ENCODE measurements at regions not wholly inside any gene's neighbourhood (a gene's known extent, or its start where the extent isn't known, plus 50 kb on each side); places are given as distances from the start of the nearest gene placed in this dataset.

DNA sequence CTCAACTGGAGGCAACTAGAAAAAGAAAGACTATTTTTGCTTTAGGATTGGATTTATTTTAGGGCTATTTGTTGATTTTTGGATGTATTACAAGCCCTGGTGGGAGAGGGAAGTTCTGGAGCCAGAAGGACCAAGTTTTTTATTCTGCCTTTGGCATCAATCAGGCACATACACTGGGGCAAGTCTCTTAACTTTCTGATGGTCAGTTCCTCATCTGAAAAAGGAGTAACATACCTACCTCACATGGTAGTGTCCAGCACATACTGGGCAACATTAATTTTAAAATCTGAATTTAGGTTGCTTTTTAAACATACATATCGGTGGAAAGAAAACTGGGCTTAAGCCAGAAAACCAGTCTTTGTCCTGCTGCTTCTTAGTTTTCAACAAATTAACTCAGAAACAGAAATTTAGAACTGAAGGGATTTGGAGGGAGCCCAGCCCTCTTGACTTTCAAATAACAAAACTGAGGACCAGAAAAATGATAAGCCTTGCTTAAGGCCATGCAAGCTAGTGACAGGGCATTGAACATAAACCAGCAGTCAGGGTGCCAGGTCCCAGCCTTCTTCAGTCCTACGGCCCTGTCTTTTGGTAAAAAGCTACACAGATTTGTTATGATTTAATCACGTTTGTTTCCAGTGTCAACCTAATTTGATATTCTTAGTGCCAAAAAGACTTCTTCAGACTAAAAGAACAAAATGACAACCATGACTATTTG, 90.2 kb upstream of the SLC38A2 start:
- no peak for DNase-seq

DNA sequence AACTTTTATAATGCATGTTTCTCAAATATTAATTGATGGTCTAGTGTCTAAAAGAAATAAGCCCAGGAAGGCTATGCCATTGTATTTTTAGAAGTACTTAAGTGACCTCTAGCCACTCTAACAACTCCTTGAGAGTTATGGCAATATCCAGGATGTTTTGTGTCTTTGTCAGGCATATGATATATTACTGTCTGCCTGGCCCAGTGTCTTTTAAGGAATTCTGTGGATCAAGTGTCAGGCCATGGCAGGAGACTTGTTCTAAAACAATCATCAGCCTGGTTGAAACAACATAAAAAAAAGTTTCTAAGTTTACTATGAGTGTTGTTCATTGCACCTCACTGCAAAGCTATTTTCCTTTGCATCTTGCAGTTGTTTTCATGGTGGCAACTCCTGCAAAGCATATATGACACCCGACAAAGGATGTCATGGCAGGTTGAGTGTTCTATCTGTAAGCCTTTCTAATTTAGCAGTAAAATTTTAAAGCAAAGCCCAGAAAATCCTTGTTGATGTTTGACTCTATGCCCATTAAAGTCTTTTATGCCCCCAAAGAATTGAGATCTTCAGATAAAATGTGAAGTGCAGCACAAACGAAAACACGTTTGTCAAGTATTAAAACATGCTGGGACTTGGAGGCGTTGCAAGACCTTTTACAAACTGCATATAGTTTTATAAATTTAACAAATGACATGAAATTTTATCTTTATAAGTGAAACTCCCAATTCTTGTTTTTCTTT, 89.5 kb upstream of the SLC38A2 start:
- DNase-seq = no peak

DNA sequence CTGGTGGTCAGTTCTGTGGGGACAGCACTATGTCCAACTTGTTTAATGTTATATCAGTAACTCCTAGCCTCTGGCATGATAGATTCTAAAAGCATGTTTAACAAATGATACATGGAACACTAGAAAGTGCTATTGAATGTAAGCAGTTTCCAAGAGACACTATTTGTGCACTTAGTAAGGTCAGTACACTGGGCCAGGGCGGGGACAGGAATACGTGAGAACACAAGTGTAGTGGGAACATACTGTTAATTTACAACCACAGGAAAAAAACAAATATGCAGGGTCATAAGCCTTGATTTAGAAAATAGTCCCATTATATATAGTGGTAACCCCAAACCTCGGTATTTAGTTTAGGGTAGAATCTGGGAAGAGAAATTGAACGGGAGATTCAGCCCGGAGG, 88.9 kb upstream of the SLC38A2 start:
- DNase-seq = no peak

GRCh38 chr12:46460682-46461210, 88.2 kb upstream of the SLC38A2 start:
- no peak for DNase-seq

DNA sequence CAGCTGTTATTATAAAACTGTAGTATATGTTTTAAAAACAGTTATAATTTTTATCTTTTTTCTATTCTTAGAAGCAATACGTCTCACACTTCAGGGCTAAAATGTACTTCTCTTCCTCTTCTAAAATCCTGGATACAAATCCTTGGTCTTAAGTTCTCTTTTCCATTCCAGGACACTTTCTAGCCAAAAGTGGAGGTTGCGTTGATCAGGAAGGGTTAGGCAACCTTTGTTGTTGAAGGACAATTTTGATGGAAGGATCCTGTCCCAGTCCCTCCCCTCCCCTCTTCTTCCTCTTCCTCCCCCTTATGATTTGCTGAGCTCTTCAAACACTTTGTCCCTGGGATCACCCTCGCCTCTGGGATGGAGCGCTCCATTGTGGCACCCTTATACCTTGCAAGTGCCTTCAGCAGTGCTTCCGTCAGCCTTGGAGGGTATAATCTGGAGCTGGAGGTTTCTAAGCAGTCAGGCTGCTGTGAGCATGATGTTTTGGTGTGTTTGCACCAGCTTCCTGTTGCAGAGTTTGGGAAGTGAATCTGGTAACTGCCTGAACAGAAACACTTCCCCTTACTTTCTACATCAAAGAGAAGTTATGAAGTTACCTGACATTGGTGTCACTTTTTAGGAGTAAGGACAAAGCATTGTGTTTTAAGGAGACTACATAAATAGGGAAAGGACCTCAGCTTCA, 87.4 kb upstream of the SLC38A2 start:
- no peak for DNase-seq

DNA sequence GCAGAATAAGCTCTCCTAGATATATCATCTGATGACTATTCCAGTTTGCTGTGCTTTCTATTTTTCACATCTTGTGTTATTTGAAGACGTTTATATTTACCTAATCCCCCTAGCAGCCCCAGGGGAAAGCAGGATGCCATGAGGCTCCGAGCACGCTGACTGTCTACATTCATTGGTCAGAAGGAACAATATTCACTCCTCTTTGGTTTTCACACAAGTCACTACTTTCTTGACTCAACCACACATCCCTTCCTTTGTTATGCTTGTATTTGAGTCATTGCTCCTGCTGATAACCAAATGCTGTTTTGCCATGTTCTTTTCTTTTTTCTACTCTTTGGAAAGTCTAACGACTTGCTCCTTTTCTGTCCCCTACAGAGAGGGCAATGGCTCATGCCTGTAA, 86.5 kb upstream of the SLC38A2 start:
- peak; percentile 19 for DNase-seq

- no peak for DNase-seq
These were observed 86.0 kb upstream of the SLC38A2 start for GRCh38 chr12:46458500-46459102.

DNA sequence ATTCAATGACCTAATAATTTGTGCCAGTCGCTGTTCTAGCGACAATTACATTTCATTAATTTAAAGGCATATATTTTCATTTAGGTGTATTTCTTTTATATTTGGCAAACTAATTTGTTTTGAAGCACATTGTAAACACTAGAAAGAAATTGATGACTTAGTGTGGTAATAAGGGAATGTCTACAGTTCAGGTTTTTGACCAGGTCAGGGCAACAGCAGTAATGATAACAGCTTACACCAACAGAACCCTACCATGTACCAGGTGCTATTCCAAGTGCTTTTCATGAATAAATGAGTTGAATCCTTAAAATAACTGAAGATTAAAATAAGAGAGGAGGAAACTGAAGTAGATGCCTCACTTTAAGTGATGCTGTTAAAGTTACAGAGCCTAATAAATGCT, 85.4 kb upstream of the SLC38A2 start:
- DNase-seq = no peak

GRCh38 chr12:46456356-46457334, 84.1 kb upstream of the SLC38A2 start:
- no peak for DNase-seq

GRCh38 chr12:46455648-46456352, 83.2 kb upstream of the SLC38A2 start:
- DNase-seq = no peak

DNA sequence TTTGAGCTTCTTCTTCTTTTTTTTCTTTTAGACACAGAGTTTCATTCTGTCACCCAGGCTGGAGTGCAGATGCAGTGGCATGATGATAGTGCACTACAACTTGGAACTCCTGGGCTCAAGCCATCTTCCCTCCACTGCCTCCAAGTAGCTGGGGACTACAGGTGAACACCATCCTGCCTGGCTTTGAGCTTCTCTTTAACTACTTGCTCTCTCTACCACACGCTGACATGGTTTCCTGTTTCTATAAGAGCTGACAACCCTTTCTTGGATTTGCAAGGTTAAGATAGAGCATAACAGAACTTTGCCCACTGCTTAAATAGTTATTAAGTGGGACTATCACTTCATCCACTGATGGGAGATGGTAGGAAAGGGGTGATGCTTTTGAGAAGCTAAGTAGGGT, 82.4 kb upstream of the SLC38A2 start:
- DNase-seq = no peak

DNA sequence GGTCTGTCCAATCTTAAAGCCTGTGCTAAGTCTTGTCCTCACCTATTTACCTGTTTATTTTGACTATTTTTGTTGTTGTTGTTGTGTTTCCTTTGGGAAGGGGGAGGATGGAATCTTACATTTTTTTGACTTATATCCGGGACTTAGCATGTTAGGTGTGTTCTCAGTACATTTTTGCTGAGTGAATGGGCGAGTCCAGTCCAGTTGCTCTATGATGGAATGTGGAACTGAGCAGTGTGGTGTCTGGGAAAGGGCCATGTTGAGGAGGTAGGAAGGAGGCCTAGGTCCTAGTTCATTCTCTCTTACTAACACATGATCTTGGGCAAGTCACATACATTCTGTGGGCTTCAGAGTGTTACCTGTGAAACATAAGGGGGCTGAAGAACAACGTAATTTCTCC, 80.9 kb upstream of the SLC38A2 start:
- DNase-seq = no peak

DNA sequence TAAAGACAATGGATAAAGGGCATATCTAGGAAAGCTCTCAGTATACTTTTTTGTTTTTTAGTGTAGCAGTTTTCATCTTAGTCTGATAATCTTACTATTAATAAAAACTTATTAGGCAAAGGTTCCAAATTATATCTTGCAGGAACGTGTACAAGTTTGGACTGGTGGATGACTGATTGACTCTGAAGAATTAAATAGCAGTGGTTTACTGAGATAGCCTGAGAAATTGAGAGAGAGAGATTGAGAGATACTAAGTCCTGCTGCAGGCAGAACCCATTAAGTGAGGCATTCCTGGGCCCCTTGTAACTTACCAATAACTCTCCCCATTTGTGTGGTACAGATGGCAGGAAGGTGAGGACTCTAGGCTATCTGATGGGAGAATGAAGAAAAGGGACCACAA, 80.2 kb upstream of the SLC38A2 start:
- no peak for DNase-seq

GRCh38 chr12:46452061-46452615, 79.6 kb upstream of the SLC38A2 start:
- no peak for DNase-seq

DNA sequence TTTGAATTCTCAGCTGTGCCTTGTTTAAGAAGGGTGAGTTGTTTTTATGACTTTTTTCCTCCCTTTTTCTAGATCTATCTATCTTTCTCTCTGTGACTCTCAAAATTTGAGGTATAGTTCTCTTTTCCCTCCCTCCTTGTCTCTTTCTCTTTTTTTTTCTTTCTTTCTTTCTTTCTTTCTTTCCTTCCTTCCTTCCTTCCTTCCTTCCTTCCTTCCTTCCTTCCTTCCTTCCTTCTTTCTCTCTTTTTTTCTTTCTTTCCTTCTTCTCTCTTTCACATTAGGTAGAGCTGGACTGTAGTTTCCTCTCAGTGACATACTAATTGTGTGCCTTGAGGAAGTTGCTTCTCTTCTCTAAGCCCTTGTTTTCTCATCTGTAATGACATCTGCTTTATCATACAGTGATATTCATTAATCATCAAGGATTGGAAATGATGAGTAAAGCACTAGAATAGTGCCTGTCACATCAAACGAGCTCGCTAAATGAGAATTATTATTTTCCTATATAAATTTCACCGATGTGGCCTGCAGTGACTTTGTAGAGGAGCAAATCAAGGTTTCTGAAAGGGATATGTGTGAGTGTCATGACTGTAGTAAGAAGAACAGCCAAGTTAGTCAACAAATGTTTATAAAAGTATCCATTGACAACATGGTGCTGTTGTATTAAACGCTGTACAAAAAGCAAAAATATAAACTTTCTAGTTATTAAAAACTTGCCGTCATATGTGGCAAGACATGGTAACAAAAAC, 78.9 kb upstream of the SLC38A2 start:
- DNase-seq = no peak

DNA sequence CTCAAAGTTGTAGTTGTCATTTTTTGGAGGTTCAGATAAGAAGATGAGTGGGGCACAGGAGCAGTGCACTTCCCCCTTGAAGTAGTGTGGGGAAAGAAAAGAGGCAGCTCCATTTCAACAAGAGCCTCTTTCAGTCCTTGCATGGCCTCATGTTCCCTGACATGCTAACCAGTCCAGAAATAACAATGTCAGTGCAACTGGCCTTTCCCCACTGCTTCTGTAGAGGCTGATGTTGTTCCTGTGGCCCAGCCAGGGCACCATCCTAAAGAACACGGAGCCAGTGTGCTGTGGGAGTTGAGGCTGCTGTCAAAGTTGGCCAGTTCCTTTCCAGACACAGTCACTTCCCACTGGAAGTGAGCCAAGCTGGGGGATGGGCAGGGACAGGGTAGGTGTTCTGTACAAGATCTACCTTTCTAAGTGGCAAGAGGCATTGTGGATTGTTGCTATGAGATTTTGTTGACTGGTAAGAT, 77.7 kb upstream of the SLC38A2 start:
- no peak for DNase-seq

GRCh38 chr12:46449856-46450255, 77.3 kb upstream of the SLC38A2 start:
- DNase-seq = no peak

DNA sequence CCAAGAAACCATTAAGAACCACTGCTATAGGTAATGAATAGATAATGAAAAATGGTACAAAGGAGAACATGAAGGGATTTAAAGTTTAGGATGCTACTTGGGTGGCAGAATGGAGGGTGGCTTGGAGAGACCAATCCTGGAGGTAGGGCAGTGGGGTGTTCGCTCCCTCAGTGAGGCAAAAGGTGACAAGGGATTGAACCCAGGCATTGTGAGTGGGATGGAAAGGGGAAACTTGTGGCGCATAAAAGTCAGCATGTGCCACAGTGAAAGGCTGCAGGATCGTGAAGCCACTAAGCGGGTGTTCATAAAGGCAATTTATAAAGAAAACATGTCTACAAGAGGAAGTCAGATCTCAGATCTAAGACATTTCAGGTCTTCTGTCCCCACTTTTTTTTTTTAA, 76.7 kb upstream of the SLC38A2 start:
- DNase-seq = no peak

DNA sequence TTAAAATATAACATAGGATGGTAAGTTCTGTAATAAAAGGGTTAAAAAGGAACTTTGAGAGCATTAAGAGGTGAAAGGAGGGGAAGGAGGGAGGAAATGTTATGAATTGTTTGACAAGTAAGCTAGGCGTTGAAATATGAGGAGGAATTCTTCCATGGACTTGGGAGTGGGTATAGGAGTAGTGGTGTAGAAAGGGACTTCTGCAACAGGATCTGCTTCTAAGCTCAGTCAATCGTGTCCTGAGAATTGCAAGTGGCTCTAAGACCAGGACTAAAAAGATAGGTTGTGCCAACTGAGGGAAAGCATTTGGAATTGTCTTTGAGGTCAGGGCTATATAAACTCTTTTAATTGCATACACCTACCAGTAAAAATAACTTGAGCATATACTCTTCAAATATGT, 74.1 kb upstream of the SLC38A2 start:
- no peak for DNase-seq

DNA sequence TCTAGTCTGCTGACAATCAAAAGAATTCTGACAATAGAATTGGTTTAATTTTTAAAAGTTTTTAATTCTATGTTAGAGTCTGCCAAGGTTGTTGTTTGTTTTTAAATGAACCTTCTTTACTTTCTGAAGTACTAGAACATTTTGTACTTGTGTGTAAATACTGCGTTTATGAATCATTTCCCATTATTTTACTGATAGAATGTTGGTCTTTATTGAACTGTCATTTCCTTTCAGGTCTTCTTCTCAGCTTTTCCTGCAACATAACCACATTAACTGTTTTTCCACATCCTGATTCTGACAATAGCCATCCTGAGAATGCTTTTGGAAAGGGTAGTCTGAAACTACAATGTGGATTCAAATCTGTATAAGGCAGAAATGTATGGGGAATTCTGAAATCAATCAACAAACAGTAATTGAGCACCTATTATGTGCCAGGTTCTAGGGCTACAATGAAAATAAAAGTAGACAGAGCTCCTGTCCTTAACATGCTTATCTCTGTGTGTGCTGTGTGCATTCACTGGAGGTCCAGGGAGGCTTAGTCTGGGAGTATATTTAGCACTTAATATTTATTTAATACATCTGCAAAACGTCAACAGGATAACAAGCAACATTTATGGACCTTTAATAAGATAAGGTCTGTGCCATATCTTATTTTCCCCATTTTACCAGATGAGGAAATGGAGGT, 73.1 kb upstream of the SLC38A2 start:
- no peak for DNase-seq
